Body of pancreas (tissue), 4 donors: ENCODE measurements at regions not wholly inside any gene's neighbourhood (a gene's known extent, or its start where the extent isn't known, plus 50 kb on each side); places are given as distances from the start of the nearest gene placed in this dataset.

Experiments
- ATAC-seq: fragments of 150-250 bp; one replicate; pipeline ENCODE4 v1.9.1; 2016
- DNase-seq, 4 donors: peaks; one replicate each; pipeline ENCODE4 v3.0.0-alpha.2; 2019
- H3K27ac ChIP-seq, 4 donors: fragments of 200-600 bp; sonication (generic); 1 replicate in 3 of 4; 2 replicates in 1 of 4; pipeline versions ENCODE4 v1.5.1 to v1.6.1; 2016 to 2019; ENCODE audit warnings: mild to moderate bottlenecking in 1 of 4, mixed read lengths in 1 of 4, moderate library complexity in 1 of 4
- H3K27me3 ChIP-seq, 2 donors: fragments of 200-600 bp; sonication (generic); one replicate each; pipeline ENCODE4 v1.6.0; 2016; ENCODE audit warnings: mild to moderate bottlenecking in 1 of 2
- H3K36me3 ChIP-seq, 2 donors: fragments of 200-600 bp; sonication (generic); replicated peaks in 1 of 2; 2 replicates each; pipeline ENCODE4 v1.5.1; 2016; ENCODE audit warnings: low read depth in 2 of 2; ENCODE audit not compliant: insufficient read depth in 1 of 2
- H3K4me1 ChIP-seq: fragments of 200-600 bp; sonication (generic); one replicate; pipeline ENCODE4 v1.6.0; 2016
- H3K4me3 ChIP-seq, 2 donors: fragments of 200-600 bp; sonication (generic); 1 replicate in 1 of 2; 2 replicates in 1 of 2; pipeline ENCODE4 v1.5.1; 2016 to 2019
- H3K9me3 ChIP-seq, 3 donors: fragments of 200-600 bp; sonication (generic); 1 replicate in 2 of 3; 2 replicates in 1 of 3; pipeline ENCODE4 v1.5.1; 2016
- POLR2A ChIP-seq, 3 donors: fragments of 450-650 bp; IDR thresholded peaks; one replicate each; pipeline ENCODE4 v1.6.1; 2016; ENCODE audit warnings: antibody characterized with exemption in 3 of 3, mild to moderate bottlenecking in 2 of 3
- WGBS, 2 donors: methylation state at CpG; one replicate each; pipeline ENCODE4 v1.1.5; 2017; 5-methylcytosine and 5-hydroxymethylcytosine counted together
- intact Hi-C: fragments of 100-400 bp; cut with DNase I; formaldehyde crosslinking; loops from one replicate; pipeline ENCODE4 v1.15.1; 2023
- TF ChIP-seq, protein P1 (sequence below), 7 experiments: fragments of 450-650 bp in 4 of 7; fragments of 200-600 bp in 3 of 7; sonication (generic) in 3 of 7; IDR thresholded peaks; one replicate each; pipeline ENCODE4 v1.5.1; 2016 to 2019; ENCODE audit warnings: antibody characterized with exemption in 7 of 7

- H3K9me3 ChIP-seq = no peaks in the 10 kb centered on the region
- 55 to 67% methylated on average over 4 of the region's 4 CpGs for WGBS, 2 donors
- no peaks in the 10 kb centered on the region for H3K36me3 ChIP-seq
- no peak for TF ChIP-seq POLR2A (IDR thresholded peaks at IDR 0.05)
- TF ChIP-seq, protein P1, sequence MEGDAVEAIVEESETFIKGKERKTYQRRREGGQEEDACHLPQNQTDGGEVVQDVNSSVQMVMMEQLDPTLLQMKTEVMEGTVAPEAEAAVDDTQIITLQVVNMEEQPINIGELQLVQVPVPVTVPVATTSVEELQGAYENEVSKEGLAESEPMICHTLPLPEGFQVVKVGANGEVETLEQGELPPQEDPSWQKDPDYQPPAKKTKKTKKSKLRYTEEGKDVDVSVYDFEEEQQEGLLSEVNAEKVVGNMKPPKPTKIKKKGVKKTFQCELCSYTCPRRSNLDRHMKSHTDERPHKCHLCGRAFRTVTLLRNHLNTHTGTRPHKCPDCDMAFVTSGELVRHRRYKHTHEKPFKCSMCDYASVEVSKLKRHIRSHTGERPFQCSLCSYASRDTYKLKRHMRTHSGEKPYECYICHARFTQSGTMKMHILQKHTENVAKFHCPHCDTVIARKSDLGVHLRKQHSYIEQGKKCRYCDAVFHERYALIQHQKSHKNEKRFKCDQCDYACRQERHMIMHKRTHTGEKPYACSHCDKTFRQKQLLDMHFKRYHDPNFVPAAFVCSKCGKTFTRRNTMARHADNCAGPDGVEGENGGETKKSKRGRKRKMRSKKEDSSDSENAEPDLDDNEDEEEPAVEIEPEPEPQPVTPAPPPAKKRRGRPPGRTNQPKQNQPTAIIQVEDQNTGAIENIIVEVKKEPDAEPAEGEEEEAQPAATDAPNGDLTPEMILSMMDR (IDR thresholded peaks at IDR 0.05) = no peak
- no peak overlapping the region for H3K4me3 ChIP-seq
- no peak for ATAC-seq
- no peak overlapping the region for H3K27ac ChIP-seq
- DNase-seq = no peak
- no peaks in the 10 kb centered on the region for H3K27me3 ChIP-seq
- intact Hi-C loops = no loop called here
- H3K4me1 ChIP-seq = no peaks in the 10 kb centered on the region
These were observed 695.7 kb upstream of the NECTIN3 start for GRCh38 chr3:110375751-110376518.

- WGBS, 2 donors = 72 to 75% methylated on average over 4 of the region's 4 CpGs
- H3K27ac ChIP-seq = no peak overlapping the region
- ATAC-seq (no peak), DNase-seq (no peak)
- no peaks in the 10 kb centered on the region for H3K9me3 ChIP-seq
- no peaks in the 10 kb centered on the region for H3K4me1 ChIP-seq
- H3K36me3 ChIP-seq = no peaks in the 10 kb centered on the region
- H3K4me3 ChIP-seq = no peak overlapping the region
- H3K27me3 ChIP-seq = no peaks in the 10 kb centered on the region
- intact Hi-C loops = no loop called here
- TF ChIP-seq, protein P1 (IDR thresholded peaks at IDR 0.05) = no peak
- no peak for TF ChIP-seq POLR2A (IDR thresholded peaks at IDR 0.05)
These were observed 693.1 kb upstream of the NECTIN3 start for GRCh38 chr3:110378481-110378880.

- H3K9me3 ChIP-seq = no peaks in the 10 kb centered on the region
- ATAC-seq = no peak
- TF ChIP-seq, protein P1 (IDR thresholded peaks at IDR 0.05) = no peak
- no peak for TF ChIP-seq POLR2A (IDR thresholded peaks at IDR 0.05)
- no peaks in the 10 kb centered on the region for H3K36me3 ChIP-seq
- H3K27ac ChIP-seq = no peak overlapping the region
- intact Hi-C loops = no loop called here
- no peaks in the 10 kb centered on the region for H3K27me3 ChIP-seq
- H3K4me3 ChIP-seq = no peak overlapping the region
- DNase-seq = no peak
- WGBS, 2 donors = 50 to 63% methylated on average over 1 of the region's 1 CpG
- H3K4me1 ChIP-seq = no peaks in the 10 kb centered on the region
These were observed 689.6 kb upstream of the NECTIN3 start for GRCh38 chr3:110381992-110382391.

- no peak overlapping the region for H3K4me3 ChIP-seq
- H3K27ac ChIP-seq = no peak overlapping the region
- DNase-seq (no peak), ATAC-seq (no peak)
- no peaks in the 10 kb centered on the region for H3K9me3 ChIP-seq
- intact Hi-C loops = no loop called here
- H3K36me3 ChIP-seq = no peaks in the 10 kb centered on the region
- TF ChIP-seq, protein P1 (IDR thresholded peaks at IDR 0.05) = no peak
- no peak for TF ChIP-seq POLR2A (IDR thresholded peaks at IDR 0.05)
- H3K27me3 ChIP-seq = no peaks in the 10 kb centered on the region
- no peaks in the 10 kb centered on the region for H3K4me1 ChIP-seq
These were observed 688.3 kb upstream of the NECTIN3 start for GRCh38 chr3:110383356-110383755.

GRCh38 chr3:110384601-110385000 is 687.0 kb upstream of the NECTIN3 start:
- no peak for ATAC-seq
- H3K4me3 ChIP-seq = no peak overlapping the region

More at GRCh38 chr3:110384601-110385000, 687.0 kb upstream of the NECTIN3 start:
- Histone ChIP-seq H3K27me3 (no peaks in the 10 kb centered on the region), H3K27ac (no peak overlapping the region), H3K9me3 (no peaks in the 10 kb centered on the region), H3K4me1 (no peaks in the 10 kb centered on the region), H3K36me3 (no peaks in the 10 kb centered on the region)
- DNase-seq = no peak
- intact Hi-C loops = no loop called here
- TF ChIP-seq POLR2A (IDR thresholded peaks at IDR 0.05) = no peak
- TF ChIP-seq, protein P1 (IDR thresholded peaks at IDR 0.05) = no peak
- WGBS, 2 donors = 63 to 72% methylated on average over 3 of the region's 3 CpGs
